A549 (cell line): ENCODE measurements at regions not wholly inside any gene's neighbourhood (a gene's known extent, or its start where the extent isn't known, plus 50 kb on each side); places are given as distances from the start of the nearest gene placed in this dataset.

Experiments
- ATAC-seq, 2 experiments: fragments of 200-7000 bp in 1 of 2; fragments of >200 bp in 1 of 2; cut with Nextera tagmentation in 1 of 2; cut with Tn5 transposase in 1 of 2; 3 replicates each; pipeline versions ENCODE4 v1.8.0 to v1.9.1; 2018 to 2020; ENCODE audit warnings: mild to moderate bottlenecking in 1 of 2, moderate library complexity in 1 of 2
- CTCF ChIA-PET: fragments of 300-600 bp; sonication (Branson Sonifier 250); formaldehyde crosslinking; extraction: SDS; loops from one replicate; lab custom pipeline; 2021; ENCODE audit warnings: antibody characterized with exemption, inconsistent platforms; lab: Yijun Ruan, JAX
- POLR2A ChIA-PET: fragments of 350-600 bp; formaldehyde crosslinking; extraction: SDS; loops from one replicate; lab custom pipeline; 2021; ENCODE audit warnings: antibody characterized with exemption, inconsistent platforms; lab: Yijun Ruan, JAX
- DNase-seq, 2 experiments: peaks; one replicate each; pipeline versions ENCODE4 v3.0.0 to v3.0.0-alpha.2; 2011 to 2016; ENCODE audit warnings: low read depth in 1 of 2, low spot score in 1 of 2
- FAIRE-seq: peaks from 2 replicates; lab custom pipeline; 2011; peaks lifted over from hg19 to GRCh38; lab: Jason Lieb, UNC
- H3K27ac ChIP-seq, 2 experiments: fragments of >200 bp; sonication (Bioruptor Twin); formaldehyde crosslinking; 3 replicates each; pipeline ENCODE4 v1.5.1; 2016 to 2017
- H3K4me1 ChIP-seq: fragments of >200 bp; sonication (Bioruptor Twin); formaldehyde crosslinking; 3 replicates; pipeline ENCODE4 v1.6.1; 2016
- H3K4me2 ChIP-seq: fragments of >200 bp; sonication (Bioruptor Twin); formaldehyde crosslinking; 3 replicates; pipeline ENCODE4 v1.6.1; 2016
- H3K4me3 ChIP-seq: fragments of >200 bp; sonication (Bioruptor Twin); formaldehyde crosslinking; 3 replicates; pipeline ENCODE4 v1.5.1; 2016
- H3K9me3 ChIP-seq: fragments of >200 bp; sonication (Bioruptor Twin); formaldehyde crosslinking; 3 replicates; pipeline ENCODE4 v1.6.1; 2016
- CEBPB ChIP-seq, 2 experiments: fragments of >200 bp in 1 of 2; sonication (Bioruptor Twin) in 1 of 2; formaldehyde crosslinking in 1 of 2; IDR thresholded peaks; 2 replicates each; pipeline ENCODE4 v1.6.1; 2012 to 2016
- CHD2 ChIP-seq: fragments of 150-350 bp; IDR thresholded peaks from 2 replicates; pipeline ENCODE4 v1.6.1; 2014; ENCODE audit warnings: low read length; ENCODE audit not compliant: partially characterized antibody
- CHD4 ChIP-seq: fragments of 200-600 bp; sonication (generic); IDR thresholded peaks from 2 replicates; pipeline ENCODE4 v1.6.1; 2016; ENCODE audit warnings: antibody characterized with exemption, mild to moderate bottlenecking, borderline replicate concordance
- EHMT2 ChIP-seq: fragments of 200-600 bp; sonication (generic); IDR thresholded peaks from 2 replicates; pipeline ENCODE4 v1.6.1; 2016; ENCODE audit warnings: antibody characterized with exemption, low read depth, mild to moderate bottlenecking, moderate library complexity
- EP300 ChIP-seq, 2 experiments: fragments of >200 bp; sonication (Bioruptor Twin); formaldehyde crosslinking; IDR thresholded peaks; 2 replicates in 1 of 2; 3 replicates in 1 of 2; pipeline ENCODE4 v1.6.1; 2016 to 2017
- FOSB ChIP-seq: fragments of 250-450 bp; sonication (Bioruptor Pico); IDR thresholded peaks from 2 replicates; pipeline ENCODE4 v1.5.0; 2020; ENCODE audit warnings: mild to moderate bottlenecking, moderate library complexity
- GATA3 ChIP-seq: IDR thresholded peaks from 2 replicates; pipeline ENCODE4 v1.6.1; 2012; ENCODE audit warnings: borderline replicate concordance
- HOXA7 ChIP-seq: fragments of 250-450 bp; sonication (Bioruptor Pico); IDR thresholded peaks from 2 replicates; pipeline ENCODE4 v1.5.0; 2020; ENCODE audit warnings: mild to moderate bottlenecking, moderate library complexity
- HOXB5 ChIP-seq: fragments of 250-450 bp; sonication (Bioruptor Pico); IDR thresholded peaks from 2 replicates; pipeline ENCODE4 v1.5.0; 2020; ENCODE audit warnings: mild to moderate bottlenecking, moderate library complexity
- JUN ChIP-seq, 2 experiments: fragments of >200 bp; sonication (Bioruptor Twin); formaldehyde crosslinking; IDR thresholded peaks; 2 replicates in 1 of 2; 3 replicates in 1 of 2; pipeline ENCODE4 v1.6.1; 2016 to 2017
- JUNB ChIP-seq: fragments of >200 bp; sonication (Bioruptor Twin); formaldehyde crosslinking; IDR thresholded peaks from 2 replicates; pipeline ENCODE4 v1.6.1; 2016
- KDM1A ChIP-seq: fragments of 200-600 bp; sonication (generic); IDR thresholded peaks from 2 replicates; pipeline ENCODE4 v1.6.1; 2016; ENCODE audit warnings: low read depth, mild to moderate bottlenecking
- MAZ ChIP-seq: fragments of 150-350 bp; IDR thresholded peaks from 2 replicates; pipeline ENCODE4 v1.6.1; 2014; ENCODE audit warnings: antibody characterized with exemption, low read depth, low read length, borderline replicate concordance
- MYC ChIP-seq: IDR thresholded peaks from 2 replicates; pipeline ENCODE4 v1.6.1; 2012; ENCODE audit warnings: mild to moderate bottlenecking, inconsistent platforms, low read length, improper control_type of control experiment, borderline replicate concordance
- NR3C1 ChIP-seq: fragments of >200 bp; sonication (Bioruptor Twin); formaldehyde crosslinking; IDR thresholded peaks from 3 replicates; pipeline ENCODE4 v1.6.1; 2017
- PHF8 ChIP-seq: fragments of 200-600 bp; sonication (generic); IDR thresholded peaks from 2 replicates; pipeline ENCODE4 v1.6.1; 2016; ENCODE audit warnings: low read depth, mild to moderate bottlenecking, antibody characterized with exemption, moderate library complexity, borderline replicate concordance
- POLR2A ChIP-seq: IDR thresholded peaks from 2 replicates; pipeline ENCODE4 v1.6.1; 2012; ENCODE audit warnings: mild to moderate bottlenecking, low read length
- RAD21 ChIP-seq, 2 experiments: fragments of >200 bp in 1 of 2; sonication (Bioruptor Twin) in 1 of 2; formaldehyde crosslinking in 1 of 2; IDR thresholded peaks in 1 of 2; conservative IDR thresholded peaks in 1 of 2; 2 replicates in 1 of 2; 3 replicates in 1 of 2; pipeline ENCODE4 v1.6.1; 2012 to 2018; ENCODE audit warnings: inconsistent platforms in 1 of 2
- RFX5 ChIP-seq: fragments of 450-650 bp; IDR thresholded peaks from 2 replicates; pipeline ENCODE4 v1.7.1; 2014; ENCODE audit warnings: antibody characterized with exemption, mild to moderate bottlenecking, moderate library complexity
- SMC3 ChIP-seq: fragments of >200 bp; sonication (Bioruptor Twin); formaldehyde crosslinking; IDR thresholded peaks from 3 replicates; pipeline ENCODE4 v1.6.1; 2018; ENCODE audit warnings: inconsistent platforms
- TFCP2L1 ChIP-seq: fragments of 250-450 bp; sonication (Bioruptor Pico); IDR thresholded peaks from 2 replicates; pipeline ENCODE4 v1.5.0; 2021; ENCODE audit warnings: mild to moderate bottlenecking
- ZC3H11A ChIP-seq: fragments of 450-650 bp; IDR thresholded peaks from 2 replicates; pipeline ENCODE4 v1.6.1; 2014; ENCODE audit warnings: antibody characterized with exemption, mild to moderate bottlenecking
- ZFP36 ChIP-seq: fragments of 450-650 bp; IDR thresholded peaks from 2 replicates; pipeline ENCODE4 v1.6.1; 2014; ENCODE audit warnings: borderline replicate concordance; ENCODE audit not compliant: partially characterized antibody
- ZSCAN20 ChIP-seq: fragments of 250-450 bp; sonication (Bioruptor Pico); IDR thresholded peaks from 2 replicates; pipeline ENCODE4 v1.8.0; 2022; ENCODE audit warnings: mild to moderate bottlenecking, moderate library complexity
- WGBS: methylation state at CpG from one replicate; pipeline ENCODE4 v1.1.6; 2017; ENCODE audit errors: missing lambda C conversion rate; 5-methylcytosine and 5-hydroxymethylcytosine counted together
- TF ChIP-seq, protein P1 (sequence below): IDR thresholded peaks from 2 replicates; pipeline ENCODE4 v1.6.1; 2012; ENCODE audit warnings: low read depth, borderline replicate concordance
- TF ChIP-seq, protein P2 (sequence below): fragments of 150-350 bp; IDR thresholded peaks from 2 replicates; pipeline ENCODE4 v1.6.1; 2014; ENCODE audit warnings: low read depth, mild to moderate bottlenecking, low read length
- TF ChIP-seq, protein P3 (sequence below): fragments of >200 bp; sonication (Bioruptor Twin); formaldehyde crosslinking; IDR thresholded peaks from 3 replicates; pipeline ENCODE4 v1.6.1; 2016

DNA sequence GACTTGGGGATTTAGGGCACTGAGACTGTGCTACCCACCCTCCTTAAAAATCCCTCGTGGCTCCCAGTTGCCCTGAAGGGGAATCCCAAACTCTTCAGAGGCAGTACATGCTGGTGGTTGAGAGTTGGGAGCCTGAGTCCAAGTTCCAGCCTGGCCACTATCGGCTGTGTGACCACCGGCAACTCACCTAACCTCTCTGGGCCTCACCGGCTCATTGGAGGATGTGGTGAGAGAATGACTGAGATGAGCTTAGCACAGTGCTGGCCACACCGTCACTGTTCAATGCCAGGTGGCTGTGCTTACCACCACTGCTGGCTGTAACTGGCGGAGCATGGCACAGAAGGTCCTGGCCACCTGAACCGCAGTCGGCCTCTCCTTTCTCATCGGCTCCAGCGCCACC, 200.2 kb downstream of the C9orf50 start:
- peak overlapping the region in 1 of 2 experiments; percentile 98; a peak in 4 of 6 replicates for H3K27ac ChIP-seq
- TF ChIP-seq GATA3 (no peak), POLR2A (no peak), ZFP36 (peak; percentile 73), RAD21 (conservative IDR thresholded peaks at IDR 0.05 in 1 of 2, IDR thresholded peaks at IDR 0.05 in 1 of 2) (no peak), MAZ (no peak), KDM1A (peak; percentile 56; the same call in 1 of the 2 replicates), SMC3 (no peak), HOXB5 (CRISPR knock-in tag) (no peak), HOXA7 (CRISPR knock-in tag) (no peak)
- TF ChIP-seq, protein P1, sequence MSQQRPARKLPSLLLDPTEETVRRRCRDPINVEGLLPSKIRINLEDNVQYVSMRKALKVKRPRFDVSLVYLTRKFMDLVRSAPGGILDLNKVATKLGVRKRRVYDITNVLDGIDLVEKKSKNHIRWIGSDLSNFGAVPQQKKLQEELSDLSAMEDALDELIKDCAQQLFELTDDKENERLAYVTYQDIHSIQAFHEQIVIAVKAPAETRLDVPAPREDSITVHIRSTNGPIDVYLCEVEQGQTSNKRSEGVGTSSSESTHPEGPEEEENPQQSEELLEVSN = no peak
- TF ChIP-seq, protein P2, sequence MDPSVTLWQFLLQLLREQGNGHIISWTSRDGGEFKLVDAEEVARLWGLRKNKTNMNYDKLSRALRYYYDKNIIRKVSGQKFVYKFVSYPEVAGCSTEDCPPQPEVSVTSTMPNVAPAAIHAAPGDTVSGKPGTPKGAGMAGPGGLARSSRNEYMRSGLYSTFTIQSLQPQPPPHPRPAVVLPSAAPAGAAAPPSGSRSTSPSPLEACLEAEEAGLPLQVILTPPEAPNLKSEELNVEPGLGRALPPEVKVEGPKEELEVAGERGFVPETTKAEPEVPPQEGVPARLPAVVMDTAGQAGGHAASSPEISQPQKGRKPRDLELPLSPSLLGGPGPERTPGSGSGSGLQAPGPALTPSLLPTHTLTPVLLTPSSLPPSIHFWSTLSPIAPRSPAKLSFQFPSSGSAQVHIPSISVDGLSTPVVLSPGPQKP = no peak
- DNase-seq (no peak), FAIRE-seq (no peak), ATAC-seq (no peak)
- ChIA-PET CTCF (interaction anchor here (0.5 to 1.7 kb wide), 4 partner anchors 39 to 249 kb away, joined by 3 to 6 read pairs (median 4); no protein-coding TSS in a partner anchor), POLR2A (no interaction called here)
- H3K9me3 ChIP-seq = no peaks in the 10 kb centered on the region
- H3K4me1 ChIP-seq = peaks cover 43% of the 10 kb centered on the region
- no peak overlapping the region for H3K4me2 ChIP-seq
- H3K4me3 ChIP-seq = no peak overlapping the region
- WGBS = 88% methylated on average over 10 of the region's 10 CpGs

DNA sequence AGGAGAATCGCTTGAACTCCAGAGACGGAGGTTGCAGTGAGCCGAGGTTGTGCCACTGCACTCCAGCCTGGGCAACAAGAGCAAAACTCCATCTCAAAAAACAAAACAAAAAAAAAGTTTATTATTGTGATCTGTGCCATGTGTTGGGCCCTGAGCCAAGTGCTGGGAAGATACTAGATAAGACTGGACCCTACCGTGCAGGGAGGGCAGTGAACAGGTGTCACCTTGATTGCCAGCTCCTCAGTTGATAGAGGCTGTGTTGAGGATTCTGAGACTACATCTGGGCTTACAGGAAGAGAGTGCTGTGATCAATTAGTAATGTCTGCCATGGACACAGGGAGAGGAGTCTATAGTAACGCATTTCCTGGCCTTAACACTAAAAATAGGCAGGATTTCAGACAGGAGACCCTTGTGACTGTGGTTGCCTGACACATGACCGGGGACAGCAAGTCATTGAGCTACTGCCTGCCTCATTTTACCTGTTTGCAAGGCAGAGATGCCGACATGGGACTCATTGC, 201.5 kb downstream of the C9orf50 start:
- DNase-seq (no peak), FAIRE-seq (no peak), ATAC-seq (no peak)
- POLR2A ChIA-PET = interaction anchor here (0.6 kb wide), 1 partner anchor 27 kb away, joined by 3 read pairs; no protein-coding TSS in a partner anchor
- CTCF ChIA-PET = interaction anchor here (0.6 to 1.5 kb wide), 4 partner anchors 32 to 207 kb away, joined by 3 to 6 read pairs (median 4); partner anchors contain the start of gene NTMT1
- no peak overlapping the region for H3K4me3 ChIP-seq
- H3K4me1 ChIP-seq = peaks cover 53% of the 10 kb centered on the region
- 78% methylated on average over 7 of the region's 7 CpGs for whole genome bisulfite sequencing
- H3K4me2 ChIP-seq = no peak overlapping the region
- no peak for TF ChIP-seq EHMT2
- no peak for TF ChIP-seq PHF8
- no peak for TF ChIP-seq CEBPB (IDR thresholded peaks at IDR 0.05)
- no peak for TF ChIP-seq ZSCAN20 (CRISPR knock-in tag)
- TF ChIP-seq ZC3H11A = no peak
- TF ChIP-seq GATA3 = no peak
- no peak for TF ChIP-seq RFX5
- no peak for TF ChIP-seq JUN (IDR thresholded peaks at IDR 0.05)
- TF ChIP-seq JUNB = no peak
- no peak for TF ChIP-seq MYC
- TF ChIP-seq, protein P1 = no peak
- TF ChIP-seq FOSB (CRISPR knock-in tag) = no peak
- no peak for TF ChIP-seq NR3C1
- TF ChIP-seq, protein P3, sequence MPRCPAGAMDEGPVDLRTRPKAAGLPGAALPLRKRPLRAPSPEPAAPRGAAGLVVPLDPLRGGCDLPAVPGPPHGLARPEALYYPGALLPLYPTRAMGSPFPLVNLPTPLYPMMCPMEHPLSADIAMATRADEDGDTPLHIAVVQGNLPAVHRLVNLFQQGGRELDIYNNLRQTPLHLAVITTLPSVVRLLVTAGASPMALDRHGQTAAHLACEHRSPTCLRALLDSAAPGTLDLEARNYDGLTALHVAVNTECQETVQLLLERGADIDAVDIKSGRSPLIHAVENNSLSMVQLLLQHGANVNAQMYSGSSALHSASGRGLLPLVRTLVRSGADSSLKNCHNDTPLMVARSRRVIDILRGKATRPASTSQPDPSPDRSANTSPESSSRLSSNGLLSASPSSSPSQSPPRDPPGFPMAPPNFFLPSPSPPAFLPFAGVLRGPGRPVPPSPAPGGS = no peak
- no peak for TF ChIP-seq CHD4
- no peak for TF ChIP-seq SMC3
- no peak for TF ChIP-seq TFCP2L1
- no peak for TF ChIP-seq EP300 (IDR thresholded peaks at IDR 0.05)
- TF ChIP-seq CHD2 = no peak
- H3K27ac ChIP-seq = peak overlapping the region; percentile 26 to 98; a peak in 4 of 6 replicates
- H3K9me3 ChIP-seq = no peaks in the 10 kb centered on the region
